GM12874 (cell line): ENCODE measurements at regions not wholly inside any gene's neighbourhood (a gene's known extent, or its start where the extent isn't known, plus 50 kb on each side); places are given as distances from the start of the nearest gene placed in this dataset.

Experiments used
- TF ChIP-seq, protein P1 (sequence below): IDR thresholded peaks from 2 replicates; pipeline ENCODE4 v1.5.1; 2011; ENCODE audit warnings: low read depth, mild to moderate bottlenecking, control low read depth, low read length, moderate library complexity; ENCODE audit not compliant: insufficient read depth

DNA sequence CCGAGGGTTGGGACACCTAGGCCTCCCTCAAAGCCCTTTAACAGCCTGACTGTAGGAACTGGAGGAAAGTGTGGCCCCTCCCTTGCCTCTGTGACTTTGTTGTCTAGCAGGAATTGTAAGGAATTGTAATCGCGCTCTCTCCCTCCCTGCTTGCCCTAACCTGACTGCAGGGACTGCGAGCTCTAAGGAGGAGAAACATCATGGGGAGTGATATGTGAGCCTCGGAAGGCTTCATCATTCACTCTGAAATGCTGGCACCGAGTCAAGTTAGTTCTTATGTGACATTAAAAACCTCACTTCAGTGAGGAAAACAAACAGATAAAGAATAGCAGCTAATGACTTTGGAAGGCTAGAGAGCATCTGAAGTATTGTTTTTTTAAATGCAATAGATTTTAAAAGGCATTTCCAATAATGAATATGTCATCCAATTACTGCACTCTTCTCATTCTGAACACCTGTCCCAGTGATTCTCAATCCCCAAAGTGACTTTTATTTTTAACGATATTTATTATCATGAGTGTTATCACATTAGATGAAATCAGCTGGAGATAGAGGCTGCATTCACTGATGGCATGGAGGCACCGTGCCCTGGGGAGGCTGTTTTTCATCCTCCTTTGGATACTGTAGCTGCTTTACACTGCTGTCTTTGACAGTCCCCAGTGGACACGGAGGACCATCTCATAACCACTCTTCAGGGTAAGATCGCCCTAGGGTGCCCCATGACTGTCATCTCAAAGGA is 58.5 kb upstream of the NTM start:
- TF ChIP-seq, protein P1, sequence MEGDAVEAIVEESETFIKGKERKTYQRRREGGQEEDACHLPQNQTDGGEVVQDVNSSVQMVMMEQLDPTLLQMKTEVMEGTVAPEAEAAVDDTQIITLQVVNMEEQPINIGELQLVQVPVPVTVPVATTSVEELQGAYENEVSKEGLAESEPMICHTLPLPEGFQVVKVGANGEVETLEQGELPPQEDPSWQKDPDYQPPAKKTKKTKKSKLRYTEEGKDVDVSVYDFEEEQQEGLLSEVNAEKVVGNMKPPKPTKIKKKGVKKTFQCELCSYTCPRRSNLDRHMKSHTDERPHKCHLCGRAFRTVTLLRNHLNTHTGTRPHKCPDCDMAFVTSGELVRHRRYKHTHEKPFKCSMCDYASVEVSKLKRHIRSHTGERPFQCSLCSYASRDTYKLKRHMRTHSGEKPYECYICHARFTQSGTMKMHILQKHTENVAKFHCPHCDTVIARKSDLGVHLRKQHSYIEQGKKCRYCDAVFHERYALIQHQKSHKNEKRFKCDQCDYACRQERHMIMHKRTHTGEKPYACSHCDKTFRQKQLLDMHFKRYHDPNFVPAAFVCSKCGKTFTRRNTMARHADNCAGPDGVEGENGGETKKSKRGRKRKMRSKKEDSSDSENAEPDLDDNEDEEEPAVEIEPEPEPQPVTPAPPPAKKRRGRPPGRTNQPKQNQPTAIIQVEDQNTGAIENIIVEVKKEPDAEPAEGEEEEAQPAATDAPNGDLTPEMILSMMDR = no peak
